GM23248 (cell line): ENCODE measurements at regions not wholly inside any gene's neighbourhood (a gene's known extent, or its start where the extent isn't known, plus 50 kb on each side); places are given as distances from the start of the nearest gene placed in this dataset.

ENCODE experiments used
- EZH2 ChIP-seq: fragments of 200-600 bp; sonication (generic); IDR thresholded peaks from 2 replicates; pipeline ENCODE4 v1.6.1; 2018; ENCODE audit warnings: antibody characterized with exemption, mild to moderate bottlenecking; ENCODE audit not compliant: insufficient read depth, poor library complexity, severe bottlenecking
- EZH2phosphoT487 ChIP-seq: fragments of 200-600 bp; sonication (generic); IDR thresholded peaks from 2 replicates; pipeline ENCODE4 v1.6.1; 2018; ENCODE audit warnings: antibody characterized with exemption, moderate library complexity, mild to moderate bottlenecking, low read depth; ENCODE audit not compliant: insufficient read depth

- TF ChIP-seq EZH2 (no peak), EZH2phosphoT487 (no peak)
These were observed 571.7 kb upstream of the SLC35B3 start for GRCh38 chr6:9007027-9007426.
